ENCODE measurements at regions not wholly inside any gene's neighbourhood (a gene's known extent, or its start where the extent isn't known, plus 50 kb on each side); places are given as distances from the start of the nearest gene placed in this dataset.

- TF ChIP-seq, protein P1, sequence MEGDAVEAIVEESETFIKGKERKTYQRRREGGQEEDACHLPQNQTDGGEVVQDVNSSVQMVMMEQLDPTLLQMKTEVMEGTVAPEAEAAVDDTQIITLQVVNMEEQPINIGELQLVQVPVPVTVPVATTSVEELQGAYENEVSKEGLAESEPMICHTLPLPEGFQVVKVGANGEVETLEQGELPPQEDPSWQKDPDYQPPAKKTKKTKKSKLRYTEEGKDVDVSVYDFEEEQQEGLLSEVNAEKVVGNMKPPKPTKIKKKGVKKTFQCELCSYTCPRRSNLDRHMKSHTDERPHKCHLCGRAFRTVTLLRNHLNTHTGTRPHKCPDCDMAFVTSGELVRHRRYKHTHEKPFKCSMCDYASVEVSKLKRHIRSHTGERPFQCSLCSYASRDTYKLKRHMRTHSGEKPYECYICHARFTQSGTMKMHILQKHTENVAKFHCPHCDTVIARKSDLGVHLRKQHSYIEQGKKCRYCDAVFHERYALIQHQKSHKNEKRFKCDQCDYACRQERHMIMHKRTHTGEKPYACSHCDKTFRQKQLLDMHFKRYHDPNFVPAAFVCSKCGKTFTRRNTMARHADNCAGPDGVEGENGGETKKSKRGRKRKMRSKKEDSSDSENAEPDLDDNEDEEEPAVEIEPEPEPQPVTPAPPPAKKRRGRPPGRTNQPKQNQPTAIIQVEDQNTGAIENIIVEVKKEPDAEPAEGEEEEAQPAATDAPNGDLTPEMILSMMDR (IDR thresholded peaks at IDR 0.05), result no peak
- TF ChIP-seq POLR2A (IDR thresholded peaks at IDR 0.05), result no peak
Observed at GRCh38 chr13:89571676-89572075, 1775.8 kb upstream of the MIR17HG start.

Data from esophagus squamous epithelium (tissue), 4 donors.